ENCODE measurements at regions not wholly inside any gene's neighbourhood (a gene's known extent, or its start where the extent isn't known, plus 50 kb on each side); places are given as distances from the start of the nearest gene placed in this dataset.

DNA sequence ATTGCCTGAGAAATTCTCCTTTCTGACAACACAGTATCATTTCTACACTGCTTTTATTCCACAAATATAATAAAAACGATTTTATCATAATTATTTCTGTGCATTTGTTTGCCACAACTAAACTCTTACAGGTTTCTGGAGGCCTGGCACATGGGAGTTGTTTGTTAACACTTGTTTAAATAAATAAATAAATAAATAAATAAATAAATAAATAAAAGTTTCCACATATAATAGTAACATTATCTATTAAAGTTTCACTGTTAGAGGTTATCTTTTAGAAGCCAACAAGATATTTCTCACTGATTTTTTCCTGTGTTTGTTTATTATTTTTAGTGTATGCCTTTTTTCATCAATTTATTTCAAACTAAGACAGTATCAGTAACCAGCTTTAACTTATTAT, 323.3 kb downstream of the FOXG1 start:
- no peak overlapping the region for H3K9ac ChIP-seq (ENCODE audit: insufficient read depth, low read length, poor library complexity, severe bottlenecking)
- Mint-ChIP-seq H3K4me3 (no peak overlapping the region), H3K27me3 (ENCODE audit: low read depth in 3 of 3) (no peaks in the 10 kb centered on the region), H3K36me3 (no peaks in the 10 kb centered on the region), H3K9me3 (peaks cover 0 to 4% (median 0%) of the 10 kb centered on the region in 7 donors), H3K4me1 (no peaks in the 10 kb centered on the region), H3K27ac (no peak overlapping the region)
- no peak overlapping the region for H3K27ac ChIP-seq (ENCODE audit: low read depth in 1 of 2, low read length in 2 of 2)
- no peak overlapping the region for H3K4me2 ChIP-seq (replicated peaks; ENCODE audit: extremely low read depth, low read length, poor library complexity, severe bottlenecking)
- H3K4me1 ChIP-seq (ENCODE audit: control insufficient read depth in 1 of 2, insufficient read depth in 2 of 2, low read length in 2 of 2), result no peaks in the 10 kb centered on the region
- no peak for DNase-seq
- no peak overlapping the region for H2AFZ ChIP-seq (ENCODE audit: insufficient read depth, low read depth, low read length, poor library complexity, severe bottlenecking)
- no peaks in the 10 kb centered on the region for H3K79me2 ChIP-seq (ENCODE audit: insufficient read depth, low read length)
- TF ChIP-seq, protein P1, sequence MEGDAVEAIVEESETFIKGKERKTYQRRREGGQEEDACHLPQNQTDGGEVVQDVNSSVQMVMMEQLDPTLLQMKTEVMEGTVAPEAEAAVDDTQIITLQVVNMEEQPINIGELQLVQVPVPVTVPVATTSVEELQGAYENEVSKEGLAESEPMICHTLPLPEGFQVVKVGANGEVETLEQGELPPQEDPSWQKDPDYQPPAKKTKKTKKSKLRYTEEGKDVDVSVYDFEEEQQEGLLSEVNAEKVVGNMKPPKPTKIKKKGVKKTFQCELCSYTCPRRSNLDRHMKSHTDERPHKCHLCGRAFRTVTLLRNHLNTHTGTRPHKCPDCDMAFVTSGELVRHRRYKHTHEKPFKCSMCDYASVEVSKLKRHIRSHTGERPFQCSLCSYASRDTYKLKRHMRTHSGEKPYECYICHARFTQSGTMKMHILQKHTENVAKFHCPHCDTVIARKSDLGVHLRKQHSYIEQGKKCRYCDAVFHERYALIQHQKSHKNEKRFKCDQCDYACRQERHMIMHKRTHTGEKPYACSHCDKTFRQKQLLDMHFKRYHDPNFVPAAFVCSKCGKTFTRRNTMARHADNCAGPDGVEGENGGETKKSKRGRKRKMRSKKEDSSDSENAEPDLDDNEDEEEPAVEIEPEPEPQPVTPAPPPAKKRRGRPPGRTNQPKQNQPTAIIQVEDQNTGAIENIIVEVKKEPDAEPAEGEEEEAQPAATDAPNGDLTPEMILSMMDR (IDR thresholded peaks at IDR 0.05), result no peak
- intact Hi-C loops (cut with micrococcal nuclease), result no loop called here
- H3K4me3 ChIP-seq (replicated peaks in 1 of 3; ENCODE audit: low read depth in 2 of 3, low read length in 3 of 3), result no peak overlapping the region
- no CpG with 5 or more reads among the region's 1 CpG for WGBS (ENCODE audit: insufficient coverage)
- H3K27me3 ChIP-seq (ENCODE audit: control insufficient read depth in 2 of 2, insufficient read depth in 2 of 2, low read length in 2 of 2), result no peaks in the 10 kb centered on the region
- no peaks in the 10 kb centered on the region for H3K36me3 ChIP-seq (replicated peaks in 1 of 2; ENCODE audit: control insufficient read depth in 1 of 2, insufficient read depth in 2 of 2, low read length in 2 of 2)
- H3K9me3 ChIP-seq (replicated peaks in 1 of 2; ENCODE audit: control insufficient read depth in 1 of 2, insufficient read depth in 1 of 2, low read length in 2 of 2), result no peaks in the 10 kb centered on the region
- H4K20me1 ChIP-seq (ENCODE audit: insufficient read depth, low read length), result no peaks in the 10 kb centered on the region

DNA sequence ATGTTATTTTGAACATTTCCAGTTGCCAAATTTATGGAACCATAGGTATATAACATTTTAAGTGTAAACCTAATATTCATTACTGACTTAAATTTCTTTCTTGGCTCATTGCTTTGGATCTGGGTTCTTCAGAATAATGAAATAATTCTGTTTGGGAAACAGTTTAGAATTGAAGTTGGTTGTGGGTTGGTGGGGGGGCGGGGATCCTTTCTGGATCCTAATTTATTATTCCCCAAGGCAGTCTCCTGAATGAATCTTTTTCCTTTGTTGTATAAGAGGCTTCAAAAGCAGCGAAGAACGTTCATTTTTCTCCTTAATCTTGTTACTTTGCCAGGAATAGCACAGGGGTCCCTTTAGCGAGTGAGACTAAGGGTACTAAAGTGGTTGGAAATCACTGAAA, 325.5 kb downstream of the FOXG1 start:
- WGBS (ENCODE audit: insufficient coverage), result no CpG with 5 or more reads among the region's 4 CpGs
- no peak overlapping the region for H3K27ac Mint-ChIP-seq
- Histone ChIP-seq H3K27ac (ENCODE audit: low read depth in 1 of 2, low read length in 2 of 2) (no peak overlapping the region), H3K79me2 (ENCODE audit: insufficient read depth, low read length) (no peaks in the 10 kb centered on the region), H3K36me3 (replicated peaks in 1 of 2; ENCODE audit: control insufficient read depth in 1 of 2, insufficient read depth in 2 of 2, low read length in 2 of 2) (no peaks in the 10 kb centered on the region), H4K20me1 (ENCODE audit: insufficient read depth, low read length) (no peaks in the 10 kb centered on the region), H3K27me3 (ENCODE audit: control insufficient read depth in 2 of 2, insufficient read depth in 2 of 2, low read length in 2 of 2) (no peaks in the 10 kb centered on the region), H3K9me3 (replicated peaks in 1 of 2; ENCODE audit: control insufficient read depth in 1 of 2, insufficient read depth in 1 of 2, low read length in 2 of 2) (no peaks in the 10 kb centered on the region), H3K4me1 (ENCODE audit: control insufficient read depth in 1 of 2, insufficient read depth in 2 of 2, low read length in 2 of 2) (no peaks in the 10 kb centered on the region), H3K4me2 (replicated peaks; ENCODE audit: extremely low read depth, low read length, poor library complexity, severe bottlenecking) (no peak overlapping the region), H3K9ac (ENCODE audit: insufficient read depth, low read length, poor library complexity, severe bottlenecking) (no peak overlapping the region), H3K4me3 (replicated peaks in 1 of 3; ENCODE audit: low read depth in 2 of 3, low read length in 3 of 3) (no peak overlapping the region), H2AFZ (ENCODE audit: insufficient read depth, low read depth, low read length, poor library complexity, severe bottlenecking) (no peak overlapping the region)
- H3K4me1 Mint-ChIP-seq, result no peaks in the 10 kb centered on the region
- no peak for DNase-seq
- H3K27me3 Mint-ChIP-seq (ENCODE audit: low read depth in 3 of 3), result peaks cover 0 to 1% (median 0%) of the 10 kb centered on the region in 3 donors
- intact Hi-C loops (cut with micrococcal nuclease), result no loop called here
- peaks cover 0 to 4% (median 0%) of the 10 kb centered on the region in 7 donors for H3K9me3 Mint-ChIP-seq
- H3K36me3 Mint-ChIP-seq, result no peaks in the 10 kb centered on the region
- TF ChIP-seq, protein P1 (IDR thresholded peaks at IDR 0.05), result no peak
- no peak overlapping the region for H3K4me3 Mint-ChIP-seq
